Lung (tissue), 11 donors: ENCODE measurements at regions not wholly inside any gene's neighbourhood (a gene's known extent, or its start where the extent isn't known, plus 50 kb on each side); places are given as distances from the start of the nearest gene placed in this dataset.

Experiments used
- ATAC-seq: fragments of 200-7000 bp; cut with Tn5 transposase; one replicate; pipeline ENCODE4 v1.9.1; 2020; ENCODE audit warnings: moderate number of reproducible peaks; ENCODE audit not compliant: insufficient read depth, low FRiP score
- DNase-seq, 3 donors: peaks; one replicate each; pipeline ENCODE4 v3.0.0-alpha.2; 2013 to 2017
- H3K27ac ChIP-seq, 2 donors: one replicate each; pipeline ENCODE4 v1.5.1; 2013; ENCODE audit warnings: mild to moderate bottlenecking in 2 of 2, moderate library complexity in 2 of 2, control low read depth in 1 of 2, inconsistent platforms in 1 of 2, low read depth in 1 of 2, low read length in 1 of 2
- H3K27me3 ChIP-seq, 3 donors: one replicate each; pipeline ENCODE4 v1.5.1; 2013; ENCODE audit warnings: low read length in 2 of 3; ENCODE audit not compliant: control insufficient read depth in 3 of 3, insufficient read depth in 3 of 3
- H3K36me3 ChIP-seq, 4 donors: one replicate each; pipeline ENCODE4 v1.5.1; 2013; ENCODE audit warnings: low read length in 4 of 4, mild to moderate bottlenecking in 1 of 4, moderate library complexity in 1 of 4; ENCODE audit not compliant: control insufficient read depth in 4 of 4, insufficient read depth in 4 of 4
- H3K4me1 ChIP-seq, 5 donors: one replicate each; pipeline ENCODE4 v1.5.1; 2013; ENCODE audit warnings: low read length in 5 of 5, mild to moderate bottlenecking in 2 of 5, moderate library complexity in 1 of 5; ENCODE audit not compliant: control insufficient read depth in 5 of 5, insufficient read depth in 5 of 5
- H3K4me3 ChIP-seq: one replicate; pipeline ENCODE4 v1.5.1; 2013; ENCODE audit warnings: mild to moderate bottlenecking, control low read depth, moderate library complexity
- H3K9ac ChIP-seq, 2 donors: one replicate each; pipeline ENCODE4 v1.5.1; 2013; ENCODE audit warnings: low read length in 2 of 2, control low read depth in 1 of 2; ENCODE audit not compliant: insufficient read depth in 1 of 2
- H3K9me3 ChIP-seq, 4 donors: one replicate each; pipeline ENCODE4 v1.5.1; 2013; ENCODE audit warnings: low read length in 3 of 4, mild to moderate bottlenecking in 1 of 4, moderate library complexity in 1 of 4; ENCODE audit not compliant: control insufficient read depth in 4 of 4, insufficient read depth in 3 of 4
- WGBS, 2 donors: extraction: QIAGEN DNeasy Blood & Tissue Kit; methylation state at CpG; one replicate each; pipeline ENCODE4 v1.1.7; 2013; 5-methylcytosine and 5-hydroxymethylcytosine counted together
- TF ChIP-seq, protein P1 (sequence below): IDR thresholded peaks from 2 replicates; pipeline ENCODE4 v1.5.1; 2012; ENCODE audit warnings: mild to moderate bottlenecking; ENCODE audit errors: control extremely low read depth, extremely low read depth
- donor health status: control.
- donor health status: control.
- donor health status: Bipolar disorder and iron deficiency.
- donor health status: healthy.
- donor health status: DM: yes; HTN: yes; CAD: no.

DNA sequence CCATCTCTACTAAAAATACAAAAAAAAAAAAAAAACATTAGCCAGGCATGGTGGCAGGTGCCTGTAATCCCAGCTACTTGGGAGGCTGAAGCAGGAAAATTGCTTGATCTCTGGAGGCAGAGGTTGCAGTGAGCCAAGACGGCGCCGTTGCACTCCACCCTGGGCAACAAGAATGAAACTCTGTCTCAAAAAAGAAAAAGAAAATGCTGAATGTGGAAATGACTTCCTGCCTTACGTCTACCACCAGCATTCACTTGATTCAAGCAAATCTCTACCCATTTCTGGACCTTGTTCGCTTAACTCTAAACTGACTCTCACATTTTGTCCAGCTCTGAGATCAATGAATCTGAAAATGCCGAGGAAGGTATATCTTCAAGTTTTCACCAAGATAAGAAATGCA lies 825.3 kb downstream of the TRIB2 start:
- H3K4me1 ChIP-seq, result no peaks in the 10 kb centered on the region
- TF ChIP-seq, protein P1, sequence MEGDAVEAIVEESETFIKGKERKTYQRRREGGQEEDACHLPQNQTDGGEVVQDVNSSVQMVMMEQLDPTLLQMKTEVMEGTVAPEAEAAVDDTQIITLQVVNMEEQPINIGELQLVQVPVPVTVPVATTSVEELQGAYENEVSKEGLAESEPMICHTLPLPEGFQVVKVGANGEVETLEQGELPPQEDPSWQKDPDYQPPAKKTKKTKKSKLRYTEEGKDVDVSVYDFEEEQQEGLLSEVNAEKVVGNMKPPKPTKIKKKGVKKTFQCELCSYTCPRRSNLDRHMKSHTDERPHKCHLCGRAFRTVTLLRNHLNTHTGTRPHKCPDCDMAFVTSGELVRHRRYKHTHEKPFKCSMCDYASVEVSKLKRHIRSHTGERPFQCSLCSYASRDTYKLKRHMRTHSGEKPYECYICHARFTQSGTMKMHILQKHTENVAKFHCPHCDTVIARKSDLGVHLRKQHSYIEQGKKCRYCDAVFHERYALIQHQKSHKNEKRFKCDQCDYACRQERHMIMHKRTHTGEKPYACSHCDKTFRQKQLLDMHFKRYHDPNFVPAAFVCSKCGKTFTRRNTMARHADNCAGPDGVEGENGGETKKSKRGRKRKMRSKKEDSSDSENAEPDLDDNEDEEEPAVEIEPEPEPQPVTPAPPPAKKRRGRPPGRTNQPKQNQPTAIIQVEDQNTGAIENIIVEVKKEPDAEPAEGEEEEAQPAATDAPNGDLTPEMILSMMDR, result no peak
- 80 to 85% methylated on average over 6 of the region's 6 CpGs for WGBS, 2 donors
- no peak overlapping the region for H3K4me3 ChIP-seq
- no peaks in the 10 kb centered on the region for H3K9me3 ChIP-seq
- no peaks in the 10 kb centered on the region for H3K36me3 ChIP-seq
- no peak overlapping the region for H3K9ac ChIP-seq
- DNase-seq (no peak), ATAC-seq (no peak)
- H3K27me3 ChIP-seq, result no peaks in the 10 kb centered on the region
- no peak overlapping the region for H3K27ac ChIP-seq

DNA sequence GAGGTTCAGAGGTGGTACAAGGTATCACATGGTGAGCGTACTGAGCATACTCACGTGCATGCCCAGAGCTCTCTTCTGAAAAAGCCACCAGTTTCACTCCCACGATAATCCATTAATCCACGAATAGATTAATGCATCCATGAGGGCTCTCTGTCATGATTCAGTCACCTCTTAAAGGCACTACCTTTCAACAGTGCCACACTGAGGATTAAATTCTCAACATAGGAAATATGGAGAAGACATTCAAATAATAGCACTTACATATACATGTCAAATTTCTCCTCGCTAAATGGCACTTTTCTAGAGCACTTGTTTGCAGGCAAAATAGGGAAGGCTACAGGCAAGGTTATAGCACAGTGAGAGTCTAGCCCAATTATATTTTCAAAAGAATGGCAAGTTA lies 825.9 kb downstream of the TRIB2 start:
- Histone ChIP-seq H3K4me3 (no peak overlapping the region), H3K9me3 (no peaks in the 10 kb centered on the region), H3K27me3 (no peaks in the 10 kb centered on the region), H3K9ac (no peak overlapping the region), H3K36me3 (no peaks in the 10 kb centered on the region), H3K27ac (no peak overlapping the region), H3K4me1 (no peaks in the 10 kb centered on the region)
- WGBS, 2 donors, result 75 to 85% methylated on average over 5 of the region's 5 CpGs
- TF ChIP-seq, protein P1, result no peak
- no peak for ATAC-seq
- DNase-seq, result no peak

DNA sequence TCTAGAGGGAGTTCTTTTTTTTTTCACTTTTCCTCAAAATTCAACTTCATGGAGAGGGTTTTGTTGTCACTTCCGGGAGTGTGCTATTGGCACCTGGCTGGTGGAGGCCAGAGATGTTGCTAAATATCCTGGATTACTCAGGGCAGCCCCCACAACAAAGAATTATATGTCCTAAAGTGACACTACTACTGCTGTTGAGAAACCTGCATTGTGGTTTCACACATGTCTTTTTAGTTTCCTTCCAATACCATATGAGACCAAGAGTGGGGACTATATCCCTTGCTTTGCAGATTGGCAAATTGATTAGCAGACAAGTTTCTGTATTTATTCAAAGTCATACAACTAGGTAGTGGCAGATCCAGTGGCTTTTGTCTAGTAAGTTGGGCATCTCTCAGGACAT lies 826.8 kb downstream of the TRIB2 start:
- 74 to 75% methylated on average over 1 of the region's 1 CpG for WGBS, 2 donors
- TF ChIP-seq, protein P1, result no peak
- H3K4me3 ChIP-seq, result no peak overlapping the region
- H3K4me1 ChIP-seq, result no peaks in the 10 kb centered on the region
- DNase-seq, result no peak
- ATAC-seq, result no peak
- no peaks in the 10 kb centered on the region for H3K9me3 ChIP-seq
- no peaks in the 10 kb centered on the region for H3K36me3 ChIP-seq
- H3K27ac ChIP-seq, result no peak overlapping the region
- no peak overlapping the region for H3K9ac ChIP-seq
- H3K27me3 ChIP-seq, result no peaks in the 10 kb centered on the region

DNA sequence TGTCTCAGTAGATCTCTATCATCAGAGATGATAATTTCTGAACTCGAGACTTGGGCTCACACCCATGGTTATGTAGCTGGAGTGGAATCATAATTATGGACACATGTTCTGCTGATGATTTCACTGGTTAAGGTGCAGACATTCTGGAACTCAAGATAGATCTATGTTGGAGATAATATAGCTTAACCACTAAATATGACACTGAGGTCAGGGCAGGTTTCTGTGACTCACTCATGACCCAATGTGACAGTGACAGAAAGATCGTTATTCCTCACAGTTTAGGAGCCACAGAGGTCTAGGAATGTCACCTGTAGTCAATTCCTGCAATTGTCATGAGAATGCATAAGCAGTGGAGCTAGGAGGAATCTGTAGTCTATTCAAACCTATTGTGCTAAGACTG lies 828.6 kb downstream of the TRIB2 start:
- TF ChIP-seq, protein P1, result no peak
- H3K9me3 ChIP-seq, result no peaks in the 10 kb centered on the region
- H3K4me1 ChIP-seq, result no peaks in the 10 kb centered on the region
- ATAC-seq, result no peak
- no peak for DNase-seq
- no peak overlapping the region for H3K9ac ChIP-seq
- H3K27ac ChIP-seq, result no peak overlapping the region
- no peaks in the 10 kb centered on the region for H3K36me3 ChIP-seq
- no peak overlapping the region for H3K4me3 ChIP-seq
- no peaks in the 10 kb centered on the region for H3K27me3 ChIP-seq
- WGBS, 2 donors, result 56 to 59% methylated on average over 2 of the region's 2 CpGs
